HFF-Myc (cell line): ENCODE measurements at regions not wholly inside any gene's neighbourhood (a gene's known extent, or its start where the extent isn't known, plus 50 kb on each side); places are given as distances from the start of the nearest gene placed in this dataset.

ENCODE experiments used
- DNase-seq: peaks from one replicate; pipeline ENCODE4 v3.0.0-alpha.2; 2011; ENCODE audit warnings: low read depth; ENCODE audit errors: extremely low read depth
- H3K4me3 ChIP-seq: replicated peaks from 2 replicates; pipeline ENCODE4 v1.5.1; 2011; ENCODE audit warnings: low read depth, mild to moderate bottlenecking, control low read depth, low read length
- CTCF ChIP-seq: IDR thresholded peaks from 2 replicates; pipeline ENCODE4 v1.5.1; 2012; ENCODE audit warnings: mild to moderate bottlenecking, low read depth, low read length, control low read depth; ENCODE audit errors: missing control alignments

GRCh38 chr13:111459803-111460547, 139.5 kb downstream of the TEX29 start:
- no peak overlapping the region for H3K4me3 ChIP-seq
- TF ChIP-seq CTCF, result no peak
- DNase-seq, result no peak

GRCh38 chr13:111460548-111461444, 140.4 kb downstream of the TEX29 start:
- DNase-seq, result peak; percentile 15

GRCh38 chr13:111461445-111462149, 141.2 kb downstream of the TEX29 start:
- no peak for DNase-seq
- TF ChIP-seq CTCF, result no peak
- H3K4me3 ChIP-seq, result no peak overlapping the region

More at GRCh38 chr13:111460548-111461444, 140.4 kb downstream of the TEX29 start:
- peak; percentile 45 for TF ChIP-seq CTCF
- H3K4me3 ChIP-seq, result no peak overlapping the region

GRCh38 chr13:111462221-111462764, 141.9 kb downstream of the TEX29 start:
- no peak overlapping the region for H3K4me3 ChIP-seq
- no peak for DNase-seq
- no peak for TF ChIP-seq CTCF

- H3K4me3 ChIP-seq, result no peak overlapping the region
- no peak for DNase-seq
- TF ChIP-seq CTCF, result no peak
These were observed 142.5 kb downstream of the TEX29 start for GRCh38 chr13:111462944-111463343.

- no peak for DNase-seq
- H3K4me3 ChIP-seq, result no peak overlapping the region
- no peak for TF ChIP-seq CTCF
These were observed 146.9 kb downstream of the TEX29 start for GRCh38 chr13:111467111-111467890.
